ENCODE measurements at regions not wholly inside any gene's neighbourhood (a gene's known extent, or its start where the extent isn't known, plus 50 kb on each side); places are given as distances from the start of the nearest gene placed in this dataset.

DNA sequence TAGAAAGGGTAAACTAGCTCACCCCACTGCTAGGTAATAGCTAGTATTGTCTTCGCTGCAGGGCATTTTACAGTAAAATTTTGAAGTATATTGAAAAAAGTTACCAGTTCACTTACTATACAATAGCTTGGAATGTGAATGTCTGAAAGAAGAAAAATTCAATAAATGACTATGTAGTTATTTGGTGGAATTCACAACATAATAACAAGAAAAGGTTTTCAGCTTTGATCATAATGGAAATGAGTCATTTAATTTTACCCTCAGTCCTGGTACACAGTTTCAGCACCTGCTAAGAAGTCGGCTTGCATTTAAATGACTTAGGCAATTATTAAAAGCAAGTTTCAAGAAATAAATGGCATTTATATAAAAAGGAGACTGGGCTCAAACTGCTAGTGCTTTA, 90.4 kb downstream of the NUP35 start:
- no peak for DNase-seq

DNA sequence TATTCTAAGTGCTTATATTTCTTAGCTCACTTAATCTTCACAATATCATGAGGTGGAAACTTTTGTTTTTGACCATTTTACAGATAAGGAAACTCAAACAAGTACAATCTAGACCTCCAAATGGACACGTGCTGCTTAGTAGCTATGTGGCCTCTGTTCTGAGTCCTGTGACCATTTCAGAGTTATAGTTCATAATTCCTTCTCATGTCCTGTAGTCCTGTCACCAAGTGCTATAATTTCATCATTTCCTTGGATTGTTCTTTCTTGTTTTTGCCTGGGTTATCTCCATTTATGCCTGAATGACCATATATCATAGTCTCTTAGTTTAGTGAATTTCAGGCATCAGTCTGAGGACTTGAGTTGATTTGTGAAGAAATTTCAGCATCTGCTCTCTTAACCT, 91.7 kb downstream of the NUP35 start:
- no peak for DNase-seq

DNA sequence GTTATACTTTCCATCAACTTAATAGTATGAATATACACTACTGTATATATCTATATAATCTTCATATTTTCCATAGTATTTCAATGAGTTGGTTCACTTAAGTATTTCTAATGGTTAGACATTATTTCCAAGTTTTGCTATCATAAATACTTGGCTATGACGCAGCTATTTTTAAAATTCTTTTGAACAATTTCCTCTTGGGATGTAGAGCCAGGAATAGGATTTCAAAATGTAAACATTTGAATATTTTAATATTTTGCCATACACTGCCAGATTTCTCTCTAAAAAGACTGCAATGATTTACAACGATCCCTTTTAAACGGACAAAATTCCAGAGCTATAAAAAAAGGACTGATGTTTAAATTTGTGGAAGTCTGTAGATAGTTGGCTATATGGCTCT, 95.6 kb downstream of the NUP35 start:
- no peak for DNase-seq

DNA sequence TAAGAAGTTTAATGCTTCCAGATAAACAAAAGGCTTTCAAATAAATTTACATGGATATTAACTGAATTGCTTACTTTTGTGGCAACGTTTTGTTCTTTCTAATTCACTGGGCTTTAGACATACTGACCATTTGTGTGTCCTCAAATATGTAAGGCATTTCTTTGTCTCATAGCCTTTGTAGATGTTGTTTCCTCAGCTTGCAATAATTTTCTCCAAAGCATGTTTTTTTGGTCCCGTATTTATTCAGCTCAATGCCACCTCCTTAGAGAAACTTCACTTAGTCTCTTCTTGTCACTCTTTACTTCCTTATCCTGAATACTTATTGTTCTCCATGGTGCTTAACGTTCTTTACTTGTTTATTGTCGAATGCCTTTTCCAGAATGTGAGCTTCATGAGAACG, 98.5 kb downstream of the NUP35 start:
- no peak for DNase-seq

DNA sequence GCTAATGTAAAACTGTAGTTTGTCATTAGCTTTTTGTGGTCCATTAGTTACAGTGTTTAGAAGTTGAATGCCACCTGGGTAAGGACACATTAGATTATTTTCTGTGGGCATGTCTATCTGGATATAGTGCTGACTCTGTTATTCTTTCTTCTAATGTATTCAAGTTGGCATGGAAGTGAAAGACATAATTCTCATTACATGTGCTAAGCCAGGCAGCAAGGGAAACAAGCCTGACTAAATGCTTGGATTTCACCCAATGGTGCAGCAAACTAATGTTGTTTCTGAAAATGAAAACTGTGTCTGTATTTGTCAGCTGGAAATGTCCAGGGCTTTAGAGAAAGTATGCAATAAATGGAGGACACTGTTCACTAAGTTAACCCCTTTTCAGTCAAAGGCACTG, 100.7 kb downstream of the NUP35 start:
- no peak for DNase-seq

DNA sequence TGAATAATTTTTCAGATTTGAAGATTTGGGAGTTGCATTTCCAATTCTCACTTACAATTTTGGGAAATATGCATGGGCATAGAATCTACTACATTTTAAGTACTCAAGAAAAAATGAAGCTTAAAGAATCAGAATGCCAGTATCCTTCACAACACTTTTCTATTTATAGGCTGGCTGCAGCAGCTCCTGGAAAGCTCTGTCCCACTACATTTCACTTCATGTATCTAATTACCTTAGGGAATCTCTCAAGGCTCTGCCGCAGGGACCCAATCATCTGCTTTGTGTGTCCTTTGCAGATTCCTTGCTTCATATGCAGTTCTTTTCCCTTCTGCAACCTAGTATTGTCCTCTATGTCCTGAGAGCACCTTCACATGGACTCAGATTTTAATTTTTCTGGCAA, 102.9 kb downstream of the NUP35 start:
- DNase-seq, result no peak

DNA sequence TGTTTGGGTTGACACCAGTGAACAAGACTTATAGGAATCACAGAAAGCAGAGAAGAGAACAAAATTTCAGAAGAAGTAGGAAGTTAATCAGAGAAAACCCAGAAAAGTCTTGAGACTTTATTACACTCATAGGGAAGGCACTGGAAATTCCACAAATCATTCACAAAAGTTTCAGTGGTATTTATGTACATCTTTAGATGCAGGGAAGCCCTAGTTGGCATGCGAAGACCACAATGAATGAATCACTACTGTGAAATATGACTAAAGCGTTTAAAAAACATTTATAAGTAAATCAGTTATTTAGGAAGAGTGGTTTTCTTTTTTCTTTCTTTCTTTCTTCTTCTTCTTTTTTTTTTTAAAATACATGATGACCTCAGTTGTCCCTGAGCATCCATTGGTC, 105.1 kb downstream of the NUP35 start:
- no peak for DNase-seq

DNA sequence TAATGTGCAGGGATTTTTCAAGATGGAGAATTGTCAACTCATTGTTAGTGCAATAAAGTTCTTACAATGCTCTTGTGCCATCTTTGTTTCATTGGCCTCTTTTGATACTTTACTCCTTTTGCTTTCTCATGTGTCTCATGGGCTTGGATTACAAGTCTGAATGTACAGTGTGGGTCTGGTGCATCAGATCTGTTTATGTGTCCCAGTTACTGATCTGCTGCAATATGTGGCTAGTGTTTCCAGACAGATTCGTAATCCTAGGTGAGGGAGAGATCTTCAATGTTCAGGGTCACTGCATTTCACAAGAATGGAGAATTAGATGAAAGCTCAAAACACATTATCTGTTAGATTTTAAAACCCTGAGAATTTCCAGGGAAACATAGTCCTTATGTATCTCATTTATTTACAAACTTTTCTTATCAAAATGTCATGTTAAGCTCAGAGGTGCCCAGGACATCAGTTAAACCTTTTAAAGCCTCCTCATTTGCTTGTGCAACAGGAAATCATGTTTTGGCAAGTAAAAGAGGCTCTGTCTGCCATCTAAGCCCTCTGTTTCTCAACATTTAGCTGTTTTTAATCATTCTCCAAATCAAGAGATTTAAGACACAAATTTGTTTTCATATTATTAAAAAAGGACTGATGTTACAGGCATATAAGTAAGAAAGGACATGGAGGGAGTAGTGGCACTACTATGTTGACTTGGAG, 108.1 kb downstream of the NUP35 start:
- no peak for DNase-seq

DNA sequence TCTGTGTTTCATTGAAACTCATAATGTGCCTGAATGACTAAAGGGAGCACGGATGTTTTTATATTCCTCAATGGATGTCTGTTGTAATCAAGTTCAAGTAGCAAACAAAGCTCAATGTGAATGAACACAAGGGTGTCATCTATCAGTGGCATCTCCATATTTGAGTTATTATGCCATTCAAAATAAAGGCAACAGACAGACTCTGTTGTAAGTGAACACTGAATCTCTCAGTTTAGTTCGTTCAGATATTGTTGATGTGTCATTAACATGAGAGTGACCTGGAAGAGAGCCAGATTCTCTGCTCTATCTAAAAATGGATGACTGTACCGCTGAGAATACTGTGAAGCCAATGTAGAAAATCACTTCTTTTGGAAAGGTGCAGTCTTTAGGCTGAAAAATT, 118.7 kb downstream of the NUP35 start:
- DNase-seq, result no peak

DNA sequence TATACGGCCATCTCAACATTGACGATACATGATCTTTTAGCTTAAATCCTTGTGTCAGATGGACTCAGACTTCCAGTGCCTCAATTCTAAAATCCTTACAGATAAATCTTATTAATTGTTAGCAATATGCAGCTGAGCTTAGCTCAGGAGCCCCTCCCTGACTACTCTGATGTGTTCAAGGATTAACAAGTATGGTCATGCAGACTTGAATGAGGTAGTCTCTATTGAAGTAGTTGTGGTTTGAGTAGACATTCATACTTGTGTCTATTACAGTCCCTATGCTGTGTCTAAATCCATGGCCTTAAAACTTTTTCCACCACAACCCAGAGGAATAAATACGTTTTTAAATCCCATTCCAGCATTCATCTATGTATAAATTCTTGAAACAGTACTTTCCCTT, 119.5 kb downstream of the NUP35 start:
- DNase-seq, result no peak

DNA sequence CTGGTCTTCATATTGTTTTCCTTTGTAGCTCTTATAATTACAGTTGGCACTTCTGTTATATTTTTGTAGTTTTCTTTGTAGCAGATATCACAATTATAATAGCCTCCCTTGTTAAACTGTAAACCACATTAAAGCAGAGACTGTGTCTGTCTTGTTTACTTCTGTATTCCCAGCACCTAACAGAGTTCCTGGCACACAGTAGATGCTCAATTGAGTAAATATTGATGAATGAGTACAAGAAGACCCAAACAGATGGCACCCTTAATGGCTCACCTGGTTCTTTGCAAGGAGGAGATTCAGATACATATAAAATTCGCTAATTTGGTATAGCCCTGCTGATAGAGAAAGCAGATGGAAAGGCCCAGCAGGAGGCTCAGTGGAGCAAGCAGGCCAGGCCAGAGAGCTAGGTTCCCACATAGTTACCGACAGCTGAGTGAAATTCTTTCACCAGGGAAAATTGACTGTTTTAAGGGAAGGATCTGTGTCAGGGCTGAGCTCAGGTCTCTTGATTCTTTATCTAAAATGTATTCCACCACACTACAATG, 120.1 kb downstream of the NUP35 start:
- no peak for DNase-seq

DNA sequence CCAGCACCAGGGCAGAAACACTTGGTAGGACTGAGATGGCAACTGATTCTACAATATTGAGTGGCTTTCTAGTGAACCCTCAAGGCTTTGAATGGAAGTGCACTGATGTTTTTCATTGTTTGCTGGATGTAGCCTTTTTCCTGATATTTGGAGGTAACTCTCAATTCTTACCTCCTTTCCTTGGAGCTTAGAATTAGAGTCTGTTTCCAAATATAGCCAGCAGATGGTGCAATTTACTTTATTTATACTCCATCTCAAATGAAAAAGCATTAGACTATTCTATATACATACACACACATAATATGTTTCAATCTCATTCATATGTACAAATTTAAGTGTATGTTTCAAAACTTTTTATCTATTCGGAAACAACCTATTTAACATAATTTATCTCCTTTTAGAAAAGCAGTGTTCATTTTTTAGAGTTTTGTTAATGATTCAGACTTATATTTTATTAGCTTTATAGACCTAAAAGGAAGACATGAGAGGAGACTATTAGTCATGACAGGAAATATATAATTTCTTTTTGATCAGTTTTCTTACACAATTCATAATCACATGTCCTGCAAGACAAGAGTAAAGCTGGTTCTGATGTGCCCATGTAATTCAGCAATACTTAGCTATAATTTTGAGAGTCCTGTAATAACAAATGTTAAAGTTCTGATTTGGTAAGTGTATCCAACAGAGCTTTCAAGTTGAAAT, 124.8 kb downstream of the NUP35 start:
- no peak for DNase-seq

DNA sequence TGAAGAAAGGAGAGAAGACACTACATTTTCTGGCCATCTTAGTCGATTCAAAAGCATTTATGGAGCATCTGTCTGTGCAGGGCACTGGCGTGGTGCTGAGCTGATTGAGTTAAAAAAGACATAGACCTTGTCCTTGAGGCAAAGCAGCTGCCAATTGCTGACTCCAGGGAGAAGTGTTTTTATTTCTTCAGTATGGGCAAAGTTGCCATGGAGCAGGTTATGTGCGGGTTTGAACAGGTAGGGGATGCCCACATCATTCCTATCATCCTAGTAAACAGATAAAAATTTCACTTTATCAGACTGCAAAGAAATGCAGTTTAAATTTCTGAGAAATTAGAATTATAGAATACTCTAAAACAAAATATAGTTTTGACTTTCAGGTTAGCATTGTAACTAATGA, 125.8 kb downstream of the NUP35 start:
- no peak for DNase-seq

DNA sequence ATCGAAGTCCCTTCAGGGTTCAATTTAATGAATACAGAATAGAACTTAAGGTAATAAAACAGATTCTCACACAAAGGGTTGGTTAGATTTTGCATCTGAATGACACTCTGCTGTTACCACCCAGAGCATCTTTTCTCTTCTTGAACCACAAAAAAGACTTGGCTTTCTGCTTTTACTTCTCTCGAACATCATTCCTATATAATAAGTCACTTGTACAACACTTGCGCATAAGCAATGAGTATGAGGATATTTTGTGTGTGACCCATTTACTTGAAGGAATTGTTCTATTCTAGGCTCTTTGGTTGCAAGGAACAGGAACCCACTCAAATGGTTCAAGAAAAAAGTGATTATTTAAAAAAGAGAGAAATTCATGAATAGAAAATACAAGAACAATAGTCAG, 126.2 kb downstream of the NUP35 start:
- DNase-seq, result no peak

DNA sequence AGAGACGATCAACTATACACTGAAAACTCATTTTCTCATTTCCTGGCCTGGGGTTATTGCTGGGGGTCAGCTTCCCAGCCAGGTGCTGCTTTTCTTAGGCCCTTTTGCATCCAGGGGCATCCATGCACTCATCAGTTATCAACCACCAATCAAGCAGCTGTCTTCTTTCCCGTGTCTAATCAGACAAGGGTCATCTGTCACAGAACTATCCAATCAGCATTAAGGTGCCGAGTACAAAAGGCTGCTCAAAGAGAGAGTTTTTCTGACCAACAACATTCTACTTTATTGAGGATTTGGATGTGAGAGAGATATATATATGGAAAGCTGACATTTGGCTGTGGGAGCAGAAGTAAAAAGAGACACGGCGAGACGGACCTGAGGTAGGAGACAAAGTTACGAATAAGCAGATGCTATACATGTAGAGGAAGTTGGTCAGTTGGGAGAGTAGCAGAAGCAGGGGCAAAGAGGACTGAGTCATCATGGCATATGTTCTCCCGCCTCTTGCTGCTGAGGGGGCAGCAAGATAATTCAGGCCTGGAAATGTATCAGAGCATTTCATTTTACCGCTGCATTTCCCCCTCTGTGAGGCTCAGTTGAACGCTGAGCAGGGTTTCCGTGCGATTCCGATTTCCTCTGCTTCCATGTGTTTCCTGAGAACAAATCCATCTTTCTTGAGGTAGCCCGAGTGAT, 129.3 kb downstream of the NUP35 start:
- no peak for DNase-seq

DNA sequence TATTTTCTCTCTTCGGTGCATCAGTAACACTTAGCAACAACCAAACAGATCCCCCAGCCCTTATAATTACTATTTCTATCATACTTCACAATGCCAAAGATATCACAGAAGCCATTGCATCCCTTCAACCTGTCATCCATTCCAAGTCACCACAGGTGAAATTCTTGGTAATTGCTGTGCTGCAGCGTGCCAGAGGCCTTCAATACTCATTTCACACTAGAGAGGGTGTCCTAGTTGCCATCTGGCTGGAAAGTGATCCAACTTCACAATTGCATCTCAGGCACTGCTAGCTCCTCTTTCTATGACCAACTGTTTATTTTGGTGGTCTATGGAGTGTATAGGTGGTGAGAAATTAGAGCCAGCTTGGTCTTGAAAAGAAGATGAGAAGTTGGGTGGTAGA, 131.2 kb downstream of the NUP35 start:
- no peak for DNase-seq

DNA sequence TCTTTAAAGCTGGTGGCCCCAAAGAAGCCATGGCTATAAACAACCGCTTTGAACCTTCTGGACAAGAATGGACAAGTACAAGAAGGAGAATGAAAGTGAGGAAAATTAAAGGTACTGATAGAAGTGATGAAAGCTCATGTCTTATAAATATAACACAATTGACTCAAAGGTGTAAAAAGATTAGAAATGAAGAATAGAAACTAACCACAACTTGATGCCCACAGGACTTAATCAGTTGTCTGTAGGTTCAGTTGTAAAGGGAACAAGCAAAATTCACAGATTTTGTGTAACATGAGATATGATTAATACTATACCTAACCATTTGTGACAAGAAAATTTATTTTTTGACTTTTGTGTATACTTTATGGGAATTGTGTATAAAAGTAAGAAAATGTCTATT, 135.7 kb downstream of the NUP35 start:
- DNase-seq, result no peak

DNA sequence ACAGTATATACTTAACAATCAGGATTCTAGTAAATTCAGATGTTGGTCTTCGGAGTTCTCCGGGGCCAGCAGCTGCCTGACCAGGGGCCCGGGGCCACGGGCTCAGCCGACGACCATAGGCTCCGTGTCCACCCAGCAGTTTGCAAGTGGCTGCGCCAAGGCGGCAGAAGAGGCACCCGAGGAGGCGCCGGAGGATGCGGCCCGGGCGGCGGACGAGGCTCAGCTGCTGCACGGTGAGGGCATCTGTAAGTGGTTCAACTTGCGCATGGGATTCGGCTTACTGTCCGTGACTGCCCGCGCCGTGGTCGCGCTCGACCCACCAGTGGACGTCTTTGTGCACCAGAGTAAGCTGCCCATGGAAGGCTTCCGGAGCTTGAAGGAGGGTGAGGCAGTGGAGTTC, 136.3 kb downstream of the NUP35 start:
- DNase-seq, result no peak

DNA sequence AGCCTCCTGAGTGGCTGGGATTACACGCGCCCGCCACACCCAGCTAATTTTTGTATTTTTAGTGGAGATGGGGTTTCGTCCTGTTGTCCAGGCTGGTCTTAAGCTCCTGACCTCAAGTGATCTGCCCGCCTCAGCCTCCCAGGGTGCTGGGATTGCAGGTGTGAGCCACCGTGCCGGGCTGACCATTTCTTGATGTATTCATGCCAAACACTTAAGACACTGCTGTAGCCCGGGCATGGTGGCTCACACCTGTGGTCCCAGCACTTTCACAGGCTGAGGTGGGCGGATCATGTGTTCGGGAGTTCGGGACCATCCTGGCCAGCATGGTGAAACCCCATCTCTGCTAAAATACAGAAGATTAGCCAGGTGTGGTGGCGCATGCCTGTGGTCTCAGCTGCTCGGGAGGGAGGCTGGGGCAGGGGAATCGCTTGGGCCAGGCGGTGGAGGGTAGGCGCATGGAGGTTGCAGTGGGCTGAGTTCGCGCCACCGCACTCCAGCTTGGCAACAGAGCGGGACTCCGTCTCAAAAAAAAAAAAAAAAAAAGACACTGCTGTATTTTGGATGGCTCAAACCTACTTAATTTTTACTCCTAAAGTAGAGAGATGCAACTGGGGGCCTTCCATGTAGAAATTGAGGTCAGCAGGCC, 140.8 kb downstream of the NUP35 start:
- DNase-seq, result no peak

DNA sequence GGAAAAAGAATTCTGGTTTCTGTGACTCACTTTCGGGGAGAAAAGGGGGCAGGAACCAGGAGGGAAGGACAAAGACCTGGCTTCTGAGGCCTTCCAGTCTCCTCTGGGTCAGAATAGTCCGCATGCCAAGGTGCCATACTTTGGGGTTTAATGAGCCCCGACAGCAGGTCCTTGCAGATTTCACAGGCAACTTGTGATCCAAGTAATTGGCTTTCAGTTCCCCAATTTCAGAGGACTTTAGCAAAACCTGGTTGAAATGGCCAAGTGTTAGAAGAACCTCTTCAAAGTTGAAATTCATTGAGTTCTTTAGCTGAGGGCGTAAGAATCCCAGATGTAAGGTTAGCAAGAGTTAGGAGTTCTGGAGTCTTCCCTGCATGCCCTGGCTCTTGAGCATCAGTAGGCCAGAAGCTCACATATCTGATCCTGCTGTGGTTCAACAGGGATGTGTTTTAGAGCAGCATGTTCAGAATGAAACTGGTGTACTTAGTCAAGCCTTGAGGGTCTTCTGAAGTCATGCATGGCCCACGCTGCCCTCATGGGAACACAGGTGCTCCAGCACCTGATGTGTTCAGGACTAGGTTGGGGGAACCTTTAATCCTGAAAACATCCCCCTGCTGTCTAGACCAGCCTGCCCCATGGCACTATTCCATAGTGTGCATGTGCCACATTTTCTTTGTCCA, 143.0 kb downstream of the NUP35 start:
- DNase-seq, result no peak

DNA sequence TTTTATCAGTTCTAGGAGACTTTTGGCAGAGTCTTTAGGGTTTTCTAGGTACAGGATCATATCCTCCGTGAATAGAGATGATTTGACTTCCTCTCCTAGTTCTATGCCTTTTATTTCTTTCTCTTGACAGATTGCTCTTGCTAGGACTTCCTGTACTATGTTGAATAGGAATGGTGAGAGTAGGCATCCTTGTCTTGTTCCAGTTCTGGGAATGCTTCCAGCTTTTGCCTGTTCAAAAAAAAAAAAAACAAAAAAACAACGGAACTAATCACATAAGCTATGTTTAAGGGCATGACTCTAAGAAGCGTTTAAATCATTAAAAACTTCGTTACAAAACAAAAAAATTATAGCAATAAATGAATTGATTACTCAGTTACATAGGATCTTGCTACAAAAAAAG, 145.7 kb downstream of the NUP35 start:
- DNase-seq, result no peak

DNA sequence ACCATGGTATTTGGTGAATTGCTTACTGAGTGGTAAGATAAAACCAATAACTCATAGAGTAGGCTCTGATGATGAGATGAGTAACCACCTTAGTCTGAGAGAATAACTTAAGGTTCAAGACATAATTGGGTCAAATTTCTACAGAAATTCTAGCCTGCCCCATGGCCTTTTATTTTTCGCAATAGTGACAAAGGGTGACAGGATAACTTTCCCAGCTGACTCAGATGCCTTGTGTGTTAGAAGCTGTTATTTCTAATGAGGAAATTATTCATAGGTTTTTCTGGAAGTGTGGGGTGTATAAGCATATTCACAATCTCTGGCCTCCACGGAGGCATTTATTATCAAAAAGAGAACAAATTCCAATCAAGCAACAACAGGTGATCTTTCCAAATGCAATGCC, 159.0 kb downstream of the NUP35 start:
- DNase-seq, result no peak

DNA sequence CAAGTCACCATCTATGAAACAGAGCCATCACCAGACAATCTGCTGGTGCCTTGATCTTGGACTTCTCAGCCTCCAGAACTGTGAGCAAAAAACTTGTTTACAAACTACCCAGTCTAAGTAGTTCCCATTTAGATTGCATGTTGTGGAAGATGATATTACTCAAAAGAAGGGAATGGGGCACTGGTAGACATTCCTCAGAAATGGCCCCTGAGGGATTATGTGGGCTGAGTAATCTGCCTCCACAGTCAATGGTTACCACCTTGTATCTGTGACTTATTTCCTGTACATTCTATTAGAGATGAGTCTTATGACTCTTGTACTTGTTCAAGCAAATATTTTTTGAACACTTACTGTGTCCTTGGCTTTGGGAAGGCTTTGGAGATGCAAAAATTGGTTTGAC, 160.4 kb downstream of the NUP35 start:
- DNase-seq, result no peak
